PC-3 (cell line): ENCODE measurements at regions not wholly inside any gene's neighbourhood (a gene's known extent, or its start where the extent isn't known, plus 50 kb on each side); places are given as distances from the start of the nearest gene placed in this dataset.
A peak's percentile ranks its signal among the peaks of the same experiment; 100 is the strongest.

Source experiments
- EZH2 ChIP-seq: fragments of 300-600 bp; sonication (generic); IDR thresholded peaks from one replicate; pipeline ENCODE4 v1.6.1; 2017; ENCODE audit warnings: antibody characterized with exemption, mild to moderate bottlenecking, low read length; ENCODE audit not compliant: unreplicated experiment
- EZH2phosphoT487 ChIP-seq: fragments of 300-600 bp; sonication (generic); IDR thresholded peaks from 2 replicates; pipeline ENCODE4 v1.6.1; 2018; ENCODE audit warnings: mild to moderate bottlenecking, antibody characterized with exemption, low read length, borderline replicate concordance
- TF ChIP-seq, protein P1 (sequence below): fragments of 300-600 bp; sonication (generic); conservative IDR thresholded peaks from 2 replicates; pipeline ENCODE4 v1.5.1; 2017; ENCODE audit warnings: antibody characterized with exemption, low read depth, mild to moderate bottlenecking, low read length

DNA sequence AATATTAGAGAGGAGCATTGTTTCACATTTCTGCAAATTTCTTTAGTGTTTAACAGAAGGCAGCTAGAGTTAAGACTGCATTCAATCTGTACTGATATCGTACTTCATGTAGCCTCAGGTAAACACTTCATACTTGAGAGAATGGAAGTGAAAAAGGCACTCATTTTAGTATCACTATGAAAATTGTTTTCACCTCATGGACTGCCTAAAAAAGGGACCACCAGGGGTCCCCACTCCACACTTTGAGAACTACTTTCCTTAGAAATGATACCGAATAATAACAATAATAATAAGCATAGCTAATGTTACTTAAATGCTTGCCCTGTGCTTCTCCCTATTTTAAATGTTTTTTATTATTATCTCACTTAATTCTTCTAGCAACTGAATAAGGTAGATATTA, 95.1 kb downstream of the BLID start:
- TF ChIP-seq, protein P1, sequence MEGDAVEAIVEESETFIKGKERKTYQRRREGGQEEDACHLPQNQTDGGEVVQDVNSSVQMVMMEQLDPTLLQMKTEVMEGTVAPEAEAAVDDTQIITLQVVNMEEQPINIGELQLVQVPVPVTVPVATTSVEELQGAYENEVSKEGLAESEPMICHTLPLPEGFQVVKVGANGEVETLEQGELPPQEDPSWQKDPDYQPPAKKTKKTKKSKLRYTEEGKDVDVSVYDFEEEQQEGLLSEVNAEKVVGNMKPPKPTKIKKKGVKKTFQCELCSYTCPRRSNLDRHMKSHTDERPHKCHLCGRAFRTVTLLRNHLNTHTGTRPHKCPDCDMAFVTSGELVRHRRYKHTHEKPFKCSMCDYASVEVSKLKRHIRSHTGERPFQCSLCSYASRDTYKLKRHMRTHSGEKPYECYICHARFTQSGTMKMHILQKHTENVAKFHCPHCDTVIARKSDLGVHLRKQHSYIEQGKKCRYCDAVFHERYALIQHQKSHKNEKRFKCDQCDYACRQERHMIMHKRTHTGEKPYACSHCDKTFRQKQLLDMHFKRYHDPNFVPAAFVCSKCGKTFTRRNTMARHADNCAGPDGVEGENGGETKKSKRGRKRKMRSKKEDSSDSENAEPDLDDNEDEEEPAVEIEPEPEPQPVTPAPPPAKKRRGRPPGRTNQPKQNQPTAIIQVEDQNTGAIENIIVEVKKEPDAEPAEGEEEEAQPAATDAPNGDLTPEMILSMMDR = peak; percentile 70
- TF ChIP-seq EZH2phosphoT487 (no peak), EZH2 (no peak)
